ENCODE measurements at regions not wholly inside any gene's neighbourhood (a gene's known extent, or its start where the extent isn't known, plus 50 kb on each side); places are given as distances from the start of the nearest gene placed in this dataset.

DNA sequence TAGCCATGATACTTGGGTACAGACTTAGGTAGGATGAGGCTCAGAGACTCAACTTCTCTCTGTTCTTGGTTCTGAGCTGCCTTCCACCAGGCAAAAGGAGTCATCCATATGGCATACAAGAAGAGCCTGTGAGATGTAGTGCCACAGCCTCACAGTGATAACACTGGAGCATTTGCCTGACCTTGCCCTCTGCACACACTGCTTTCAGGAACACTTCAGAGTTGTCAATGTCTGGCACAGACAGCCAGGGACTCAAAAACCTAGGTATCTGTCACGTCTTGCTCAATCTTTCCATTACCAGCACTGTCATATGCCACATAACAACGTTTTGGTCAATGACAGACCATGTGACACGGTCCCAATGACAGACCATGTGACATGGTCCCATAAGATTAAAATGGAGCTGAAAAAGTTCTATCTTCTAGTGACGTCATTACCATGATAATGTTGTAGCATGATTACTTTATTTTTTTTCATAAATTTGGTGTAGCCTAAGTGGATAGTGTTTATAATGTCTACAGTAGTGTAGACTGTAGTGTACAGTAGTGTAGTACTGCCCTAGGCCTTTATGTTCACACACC is 199.9 kb upstream of the CTTNBP2NL start:
- H3K4me1 Mint-ChIP-seq (ENCODE audit: low read depth, unreplicated experiment): peaks cover 5% of the 10 kb centered on the region
- no peaks in the 10 kb centered on the region for H3K36me3 Mint-ChIP-seq (ENCODE audit: unreplicated experiment)
- TF ChIP-seq, protein P1, sequence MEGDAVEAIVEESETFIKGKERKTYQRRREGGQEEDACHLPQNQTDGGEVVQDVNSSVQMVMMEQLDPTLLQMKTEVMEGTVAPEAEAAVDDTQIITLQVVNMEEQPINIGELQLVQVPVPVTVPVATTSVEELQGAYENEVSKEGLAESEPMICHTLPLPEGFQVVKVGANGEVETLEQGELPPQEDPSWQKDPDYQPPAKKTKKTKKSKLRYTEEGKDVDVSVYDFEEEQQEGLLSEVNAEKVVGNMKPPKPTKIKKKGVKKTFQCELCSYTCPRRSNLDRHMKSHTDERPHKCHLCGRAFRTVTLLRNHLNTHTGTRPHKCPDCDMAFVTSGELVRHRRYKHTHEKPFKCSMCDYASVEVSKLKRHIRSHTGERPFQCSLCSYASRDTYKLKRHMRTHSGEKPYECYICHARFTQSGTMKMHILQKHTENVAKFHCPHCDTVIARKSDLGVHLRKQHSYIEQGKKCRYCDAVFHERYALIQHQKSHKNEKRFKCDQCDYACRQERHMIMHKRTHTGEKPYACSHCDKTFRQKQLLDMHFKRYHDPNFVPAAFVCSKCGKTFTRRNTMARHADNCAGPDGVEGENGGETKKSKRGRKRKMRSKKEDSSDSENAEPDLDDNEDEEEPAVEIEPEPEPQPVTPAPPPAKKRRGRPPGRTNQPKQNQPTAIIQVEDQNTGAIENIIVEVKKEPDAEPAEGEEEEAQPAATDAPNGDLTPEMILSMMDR (IDR thresholded peaks at IDR 0.05; ENCODE audit: partially characterized antibody, unreplicated experiment): no peak
- no peak overlapping the region for H3K27ac Mint-ChIP-seq (ENCODE audit: unreplicated experiment)
- no peak for DNase-seq
- H3K4me3 Mint-ChIP-seq (ENCODE audit: unreplicated experiment): no peak overlapping the region
- H3K9me3 Mint-ChIP-seq (ENCODE audit: unreplicated experiment): peaks cover 4% of the 10 kb centered on the region
- H3K27me3 Mint-ChIP-seq (ENCODE audit: unreplicated experiment): no peaks in the 10 kb centered on the region

DNA sequence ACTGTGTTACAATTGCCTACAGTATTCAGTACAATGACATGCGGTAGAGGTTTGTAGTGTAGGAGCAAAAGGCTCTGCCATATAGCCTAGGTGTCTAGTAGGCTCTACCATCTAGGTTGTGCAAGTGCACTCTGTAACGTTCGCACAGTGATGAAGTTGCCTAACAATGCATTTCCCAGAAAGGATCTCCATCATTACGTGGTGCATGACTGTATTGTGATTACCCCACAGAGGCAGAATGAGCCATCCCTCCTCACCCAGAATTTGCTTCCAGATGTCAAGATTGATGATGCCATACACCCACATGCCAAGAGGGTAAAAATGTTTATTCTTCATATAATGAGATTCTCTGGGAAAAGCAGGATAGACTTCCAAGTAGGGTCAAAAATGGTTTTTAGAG is 199.3 kb upstream of the CTTNBP2NL start:
- H3K4me1 Mint-ChIP-seq (ENCODE audit: low read depth, unreplicated experiment): peaks cover 5% of the 10 kb centered on the region
- no peaks in the 10 kb centered on the region for H3K27me3 Mint-ChIP-seq (ENCODE audit: unreplicated experiment)
- no peak overlapping the region for H3K27ac Mint-ChIP-seq (ENCODE audit: unreplicated experiment)
- TF ChIP-seq, protein P1 (IDR thresholded peaks at IDR 0.05; ENCODE audit: partially characterized antibody, unreplicated experiment): no peak
- H3K4me3 Mint-ChIP-seq (ENCODE audit: unreplicated experiment): no peak overlapping the region
- no peaks in the 10 kb centered on the region for H3K36me3 Mint-ChIP-seq (ENCODE audit: unreplicated experiment)
- peaks cover 4% of the 10 kb centered on the region for H3K9me3 Mint-ChIP-seq (ENCODE audit: unreplicated experiment)
- DNase-seq: no peak

DNA sequence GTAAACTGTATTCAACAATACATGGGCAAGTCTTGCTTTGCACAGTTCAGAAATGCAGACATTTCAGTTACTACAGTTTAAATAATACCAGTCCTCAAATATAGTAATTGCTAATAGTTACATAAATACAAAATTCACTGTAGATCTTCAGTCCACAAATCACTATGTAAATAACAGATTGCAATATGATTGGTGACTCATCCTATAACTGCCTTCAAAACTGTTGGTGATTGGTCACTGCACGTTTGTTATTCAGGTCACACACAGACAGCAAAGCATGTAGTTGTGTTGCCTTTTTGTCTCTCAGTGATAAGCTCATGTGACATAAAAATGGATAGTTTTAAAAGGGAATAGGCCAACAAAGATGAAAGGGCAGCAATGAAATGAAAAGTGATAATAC is 186.5 kb upstream of the CTTNBP2NL start:
- H3K36me3 Mint-ChIP-seq (ENCODE audit: unreplicated experiment): peaks cover 5% of the 10 kb centered on the region
- TF ChIP-seq, protein P1 (IDR thresholded peaks at IDR 0.05; ENCODE audit: partially characterized antibody, unreplicated experiment): no peak
- H3K27me3 Mint-ChIP-seq (ENCODE audit: unreplicated experiment): no peaks in the 10 kb centered on the region
- H3K4me3 Mint-ChIP-seq (ENCODE audit: unreplicated experiment): no peak overlapping the region
- no peak overlapping the region for H3K27ac Mint-ChIP-seq (ENCODE audit: unreplicated experiment)
- no peaks in the 10 kb centered on the region for H3K4me1 Mint-ChIP-seq (ENCODE audit: low read depth, unreplicated experiment)
- DNase-seq: no peak
- H3K9me3 Mint-ChIP-seq (ENCODE audit: unreplicated experiment): no peaks in the 10 kb centered on the region

DNA sequence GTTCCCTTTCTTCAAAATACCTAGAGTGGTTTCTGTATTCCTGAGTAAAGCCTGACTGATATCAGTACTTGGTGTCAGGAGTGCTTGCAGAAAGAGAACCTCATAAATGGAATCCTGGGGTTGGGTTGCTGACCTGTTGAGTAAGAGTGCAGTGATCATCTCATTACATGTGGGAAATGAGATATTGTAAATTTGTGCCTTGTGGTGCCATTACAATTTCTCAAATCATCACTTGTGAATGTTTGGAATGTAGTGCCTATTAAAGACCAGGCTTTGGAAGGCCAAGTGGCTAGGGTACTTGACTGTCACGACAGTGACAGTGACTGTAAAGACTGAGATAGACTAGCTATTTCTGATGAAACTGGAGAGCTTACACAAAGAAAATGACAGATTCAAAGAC is 176.7 kb upstream of the CTTNBP2NL start:
- TF ChIP-seq, protein P1 (IDR thresholded peaks at IDR 0.05; ENCODE audit: partially characterized antibody, unreplicated experiment): no peak
- H3K36me3 Mint-ChIP-seq (ENCODE audit: unreplicated experiment): no peaks in the 10 kb centered on the region
- H3K27ac Mint-ChIP-seq (ENCODE audit: unreplicated experiment): no peak overlapping the region
- no peak overlapping the region for H3K4me3 Mint-ChIP-seq (ENCODE audit: unreplicated experiment)
- no peaks in the 10 kb centered on the region for H3K9me3 Mint-ChIP-seq (ENCODE audit: unreplicated experiment)
- DNase-seq: no peak
- no peaks in the 10 kb centered on the region for H3K4me1 Mint-ChIP-seq (ENCODE audit: low read depth, unreplicated experiment)
- H3K27me3 Mint-ChIP-seq (ENCODE audit: unreplicated experiment): peaks cover 2% of the 10 kb centered on the region

DNA sequence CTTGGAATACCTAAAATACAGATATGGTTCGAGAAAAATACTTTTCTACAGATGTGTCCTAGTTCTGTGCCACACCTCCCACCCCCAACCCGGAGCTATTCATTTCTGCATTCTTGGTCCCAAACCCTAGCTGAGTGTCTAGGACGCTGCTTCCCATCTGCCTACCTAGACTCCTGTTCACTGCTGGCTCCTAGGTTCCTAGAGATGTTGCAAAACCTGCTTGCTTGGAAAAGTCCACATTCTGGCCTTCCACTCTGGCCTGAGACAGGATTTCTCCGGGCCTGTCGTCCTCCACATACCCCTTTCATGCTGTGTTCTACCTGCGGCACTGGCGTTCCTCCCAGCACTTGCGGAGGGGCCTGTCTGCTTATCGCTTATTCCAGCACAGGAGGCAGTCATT is 165.8 kb upstream of the CTTNBP2NL start:
- peaks cover 1% of the 10 kb centered on the region for H3K27me3 Mint-ChIP-seq (ENCODE audit: unreplicated experiment)
- no peaks in the 10 kb centered on the region for H3K4me1 Mint-ChIP-seq (ENCODE audit: low read depth, unreplicated experiment)
- no peaks in the 10 kb centered on the region for H3K36me3 Mint-ChIP-seq (ENCODE audit: unreplicated experiment)
- H3K9me3 Mint-ChIP-seq (ENCODE audit: unreplicated experiment): no peaks in the 10 kb centered on the region
- H3K4me3 Mint-ChIP-seq (ENCODE audit: unreplicated experiment): no peak overlapping the region
- TF ChIP-seq, protein P1 (IDR thresholded peaks at IDR 0.05; ENCODE audit: partially characterized antibody, unreplicated experiment): no peak
- DNase-seq: no peak
- H3K27ac Mint-ChIP-seq (ENCODE audit: unreplicated experiment): no peak overlapping the region
